HG03342 (cell line): ENCODE measurements at regions not wholly inside any gene's neighbourhood (a gene's known extent, or its start where the extent isn't known, plus 50 kb on each side); places are given as distances from the start of the nearest gene placed in this dataset.

Source experiments
- ATAC-seq: cut with Tn5 transposase; IDR thresholded peaks from one replicate; pipeline ENCODE4 v1.9.1; 2021; ENCODE audit warnings: mild to moderate bottlenecking, moderate library complexity; ENCODE audit not compliant: unreplicated experiment

- no peak for ATAC-seq
These were observed 875.4 kb downstream of the SLITRK6 start for GRCh38 chr13:84923831-84924230.

GRCh38 chr13:84917252-84917878, 881.9 kb downstream of the SLITRK6 start:
- ATAC-seq, result no peak

- no peak for ATAC-seq
These were observed 886.5 kb downstream of the SLITRK6 start for GRCh38 chr13:84912720-84913119.

- ATAC-seq, result no peak
These were observed 888.8 kb downstream of the SLITRK6 start for GRCh38 chr13:84910423-84910822.

GRCh38 chr13:84903391-84903790, 895.8 kb downstream of the SLITRK6 start:
- no peak for ATAC-seq

- no peak for ATAC-seq
These were observed 897.0 kb downstream of the SLITRK6 start for GRCh38 chr13:84902243-84902642.

GRCh38 chr13:84896128-84896527, 903.1 kb downstream of the SLITRK6 start:
- ATAC-seq, result no peak

GRCh38 chr13:84894749-84895148, 904.5 kb downstream of the SLITRK6 start:
- no peak for ATAC-seq

- ATAC-seq, result no peak
These were observed 913.4 kb downstream of the SLITRK6 start for GRCh38 chr13:84885868-84886267.

GRCh38 chr13:84873951-84874350, 925.3 kb downstream of the SLITRK6 start:
- no peak for ATAC-seq

GRCh38 chr13:84870190-84870589, 929.0 kb downstream of the SLITRK6 start:
- ATAC-seq, result no peak

GRCh38 chr13:84867246-84867645, 932.0 kb downstream of the SLITRK6 start:
- no peak for ATAC-seq

GRCh38 chr13:84865783-84866221, 933.4 kb downstream of the SLITRK6 start:
- no peak for ATAC-seq

- no peak for ATAC-seq
These were observed 934.9 kb downstream of the SLITRK6 start for GRCh38 chr13:84864341-84864740.

- ATAC-seq, result no peak
These were observed 952.1 kb downstream of the SLITRK6 start for GRCh38 chr13:84847107-84847506.

GRCh38 chr13:84845907-84846619, 953.2 kb downstream of the SLITRK6 start:
- ATAC-seq, result no peak

GRCh38 chr13:84844473-84844872, 954.7 kb downstream of the SLITRK6 start:
- ATAC-seq, result no peak

- no peak for ATAC-seq
These were observed 955.9 kb downstream of the SLITRK6 start for GRCh38 chr13:84843368-84843767.

GRCh38 chr13:84834201-84834600, 951.9 kb upstream of the SLITRK1 start:
- no peak for ATAC-seq

- no peak for ATAC-seq
These were observed 949.7 kb upstream of the SLITRK1 start for GRCh38 chr13:84831666-84832657.

GRCh38 chr13:84823528-84823927, 941.3 kb upstream of the SLITRK1 start:
- no peak for ATAC-seq
